IPS-18a (cell line): ENCODE measurements at regions not wholly inside any gene's neighbourhood (a gene's known extent, or its start where the extent isn't known, plus 50 kb on each side); places are given as distances from the start of the nearest gene placed in this dataset.

Experiments
- H3K27ac ChIP-seq: one replicate; pipeline ENCODE4 v1.5.1; 2013; ENCODE audit warnings: low read length
- H3K27me3 ChIP-seq: one replicate; pipeline ENCODE4 v1.6.1; 2013; ENCODE audit warnings: mild to moderate bottlenecking, low read length; ENCODE audit not compliant: control insufficient read depth, insufficient read depth
- H3K36me3 ChIP-seq: one replicate; pipeline ENCODE4 v1.6.1; 2013; ENCODE audit warnings: low read depth, low read length; ENCODE audit not compliant: control insufficient read depth
- H3K4me1 ChIP-seq: one replicate; pipeline ENCODE4 v1.6.1; 2013; ENCODE audit warnings: low read depth, low read length; ENCODE audit not compliant: control insufficient read depth
- H3K4me3 ChIP-seq: one replicate; pipeline ENCODE4 v1.5.1; 2013; ENCODE audit warnings: low read length
- H3K9ac ChIP-seq: one replicate; pipeline ENCODE4 v1.6.1; 2013; ENCODE audit warnings: mild to moderate bottlenecking, low read length, moderate library complexity
- H3K9me3 ChIP-seq: one replicate; pipeline ENCODE4 v1.6.1; 2013; ENCODE audit warnings: low read depth, low read length; ENCODE audit not compliant: control insufficient read depth

GRCh38 chr1:221078260-221078965 lies 199.2 kb downstream of the HLX start:
- H3K36me3 ChIP-seq, result no peaks in the 10 kb centered on the region
- H3K27ac ChIP-seq, result no peak overlapping the region
- H3K4me1 ChIP-seq, result no peaks in the 10 kb centered on the region
- no peak overlapping the region for H3K4me3 ChIP-seq
- H3K9ac ChIP-seq, result no peak overlapping the region
- H3K9me3 ChIP-seq, result peaks cover 11% of the 10 kb centered on the region
- H3K27me3 ChIP-seq, result no peaks in the 10 kb centered on the region

GRCh38 chr1:221083902-221084301 lies 204.7 kb downstream of the HLX start:
- Histone ChIP-seq H3K27me3 (no peaks in the 10 kb centered on the region), H3K4me1 (no peaks in the 10 kb centered on the region), H3K9ac (no peak overlapping the region), H3K9me3 (no peaks in the 10 kb centered on the region), H3K27ac (no peak overlapping the region), H3K36me3 (no peaks in the 10 kb centered on the region), H3K4me3 (no peak overlapping the region)

- Histone ChIP-seq H3K27ac (no peak overlapping the region), H3K36me3 (no peaks in the 10 kb centered on the region), H3K27me3 (no peaks in the 10 kb centered on the region), H3K9ac (no peak overlapping the region), H3K9me3 (no peaks in the 10 kb centered on the region), H3K4me3 (no peak overlapping the region), H3K4me1 (no peaks in the 10 kb centered on the region)
Observed at GRCh38 chr1:221084681-221085080, 205.4 kb downstream of the HLX start.

- no peak overlapping the region for H3K4me3 ChIP-seq
- H3K27ac ChIP-seq, result no peak overlapping the region
- H3K9ac ChIP-seq, result no peak overlapping the region
Observed at GRCh38 chr1:221085701-221086375, 206.6 kb downstream of the HLX start.

GRCh38 chr1:221087919-221088318 lies 208.7 kb downstream of the HLX start:
- Histone ChIP-seq H3K27ac (no peak overlapping the region), H3K9ac (no peak overlapping the region), H3K9me3 (no peaks in the 10 kb centered on the region), H3K36me3 (no peaks in the 10 kb centered on the region), H3K27me3 (no peaks in the 10 kb centered on the region), H3K4me1 (no peaks in the 10 kb centered on the region), H3K4me3 (no peak overlapping the region)

More at GRCh38 chr1:221085701-221086375, 206.6 kb downstream of the HLX start:
- H3K4me1 ChIP-seq, result no peaks in the 10 kb centered on the region
- no peaks in the 10 kb centered on the region for H3K36me3 ChIP-seq
- H3K27me3 ChIP-seq, result no peaks in the 10 kb centered on the region
- no peaks in the 10 kb centered on the region for H3K9me3 ChIP-seq

- H3K36me3 ChIP-seq, result no peaks in the 10 kb centered on the region
- no peaks in the 10 kb centered on the region for H3K4me1 ChIP-seq
- H3K27me3 ChIP-seq, result no peaks in the 10 kb centered on the region
- no peak overlapping the region for H3K4me3 ChIP-seq
- no peak overlapping the region for H3K9ac ChIP-seq
- no peak overlapping the region for H3K27ac ChIP-seq
- no peaks in the 10 kb centered on the region for H3K9me3 ChIP-seq
Observed at GRCh38 chr1:221089273-221089672, 210.0 kb downstream of the HLX start.

- H3K9me3 ChIP-seq, result no peaks in the 10 kb centered on the region
- no peak overlapping the region for H3K27ac ChIP-seq
- H3K36me3 ChIP-seq, result no peaks in the 10 kb centered on the region
- H3K4me1 ChIP-seq, result no peaks in the 10 kb centered on the region
- H3K4me3 ChIP-seq, result no peak overlapping the region
- H3K9ac ChIP-seq, result no peak overlapping the region
- H3K27me3 ChIP-seq, result no peaks in the 10 kb centered on the region
Observed at GRCh38 chr1:221089803-221090202, 210.6 kb downstream of the HLX start.

- Histone ChIP-seq H3K9me3 (no peaks in the 10 kb centered on the region), H3K27me3 (no peaks in the 10 kb centered on the region), H3K4me3 (no peak overlapping the region), H3K36me3 (no peaks in the 10 kb centered on the region), H3K4me1 (no peaks in the 10 kb centered on the region), H3K27ac (no peak overlapping the region), H3K9ac (no peak overlapping the region)
Observed at GRCh38 chr1:221093903-221094791, 214.9 kb downstream of the HLX start.

GRCh38 chr1:221097479-221098281 lies 218.4 kb downstream of the HLX start:
- H3K9ac ChIP-seq, result no peak overlapping the region

GRCh38 chr1:221098471-221099405 lies 219.5 kb downstream of the HLX start:
- no peaks in the 10 kb centered on the region for H3K27me3 ChIP-seq
- H3K36me3 ChIP-seq, result no peaks in the 10 kb centered on the region
- H3K9me3 ChIP-seq, result no peaks in the 10 kb centered on the region
- no peaks in the 10 kb centered on the region for H3K4me1 ChIP-seq
- H3K9ac ChIP-seq, result no peak overlapping the region
- no peak overlapping the region for H3K27ac ChIP-seq
- H3K4me3 ChIP-seq, result no peak overlapping the region

More at GRCh38 chr1:221097479-221098281, 218.4 kb downstream of the HLX start:
- Histone ChIP-seq H3K4me1 (no peaks in the 10 kb centered on the region), H3K27ac (no peak overlapping the region), H3K36me3 (no peaks in the 10 kb centered on the region), H3K9me3 (no peaks in the 10 kb centered on the region), H3K4me3 (no peak overlapping the region), H3K27me3 (no peaks in the 10 kb centered on the region)
